Epithelial cell of esophagus (primary cell): ENCODE measurements at regions not wholly inside any gene's neighbourhood (a gene's known extent, or its start where the extent isn't known, plus 50 kb on each side); places are given as distances from the start of the nearest gene placed in this dataset.

Experiments used
- DNase-seq: peaks from one replicate; pipeline ENCODE4 v3.0.0; 2010; ENCODE audit warnings: low read depth
- H3K4me3 ChIP-seq: 2 replicates; pipeline ENCODE4 v1.5.1; 2011; ENCODE audit warnings: mild to moderate bottlenecking, low read length, control low read depth
- CTCF ChIP-seq: IDR thresholded peaks from 2 replicates; pipeline ENCODE4 v1.5.1; 2011; ENCODE audit warnings: low read depth, mild to moderate bottlenecking, low read length, control low read depth, inconsistent platforms; ENCODE audit not compliant: insufficient read depth; ENCODE audit errors: missing control alignments

GRCh38 chr5:116375926-116376325, 198.7 kb downstream of the SEMA6A start:
- DNase-seq, result no peak
- H3K4me3 ChIP-seq, result no peak overlapping the region
- TF ChIP-seq CTCF, result no peak

- TF ChIP-seq CTCF, result no peak
- H3K4me3 ChIP-seq, result no peak overlapping the region
- no peak for DNase-seq
These were observed 200.2 kb downstream of the SEMA6A start for GRCh38 chr5:116374434-116374852.

GRCh38 chr5:116372931-116373597, 201.6 kb downstream of the SEMA6A start:
- H3K4me3 ChIP-seq, result no peak overlapping the region
- DNase-seq, result peak; percentile 19
- TF ChIP-seq CTCF, result no peak

- H3K4me3 ChIP-seq, result no peak overlapping the region
- TF ChIP-seq CTCF, result no peak
- no peak for DNase-seq
These were observed 202.7 kb downstream of the SEMA6A start for GRCh38 chr5:116371935-116372334.

GRCh38 chr5:116371431-116371830, 203.2 kb downstream of the SEMA6A start:
- no peak for DNase-seq
- no peak overlapping the region for H3K4me3 ChIP-seq
- no peak for TF ChIP-seq CTCF

GRCh38 chr5:116370886-116371285, 203.7 kb downstream of the SEMA6A start:
- peak; percentile 64 for DNase-seq
- no peak for TF ChIP-seq CTCF
- H3K4me3 ChIP-seq, result no peak overlapping the region

- H3K4me3 ChIP-seq, result no peak overlapping the region
- TF ChIP-seq CTCF, result no peak
- DNase-seq, result no peak
These were observed 204.5 kb downstream of the SEMA6A start for GRCh38 chr5:116370149-116370548.
